ENCODE measurements at regions not wholly inside any gene's neighbourhood (a gene's known extent, or its start where the extent isn't known, plus 50 kb on each side); places are given as distances from the start of the nearest gene placed in this dataset.

- Histone ChIP-seq H3K4me1 (ENCODE audit: control insufficient read depth in 1 of 2, insufficient read depth in 2 of 2, low read length in 2 of 2) (no peaks in the 10 kb centered on the region), H3K36me3 (ENCODE audit: control insufficient read depth in 1 of 2, insufficient read depth in 2 of 2, low read length in 2 of 2) (no peaks in the 10 kb centered on the region), H3K27ac (ENCODE audit: low read length) (no peak overlapping the region), H3K27me3 (ENCODE audit: low read depth, low read length) (no peaks in the 10 kb centered on the region), H3K4me3 (ENCODE audit: low read depth in 1 of 2, low read length in 2 of 2) (no peak overlapping the region), H3K9me3 (ENCODE audit: control insufficient read depth in 1 of 2, low read length in 2 of 2) (peaks cover 0 to 5% of the 10 kb centered on the region in 2 donors)
Measured at GRCh38 chr3:107289354-107289753, 87.9 kb upstream of the CCDC54 start.

DNA sequence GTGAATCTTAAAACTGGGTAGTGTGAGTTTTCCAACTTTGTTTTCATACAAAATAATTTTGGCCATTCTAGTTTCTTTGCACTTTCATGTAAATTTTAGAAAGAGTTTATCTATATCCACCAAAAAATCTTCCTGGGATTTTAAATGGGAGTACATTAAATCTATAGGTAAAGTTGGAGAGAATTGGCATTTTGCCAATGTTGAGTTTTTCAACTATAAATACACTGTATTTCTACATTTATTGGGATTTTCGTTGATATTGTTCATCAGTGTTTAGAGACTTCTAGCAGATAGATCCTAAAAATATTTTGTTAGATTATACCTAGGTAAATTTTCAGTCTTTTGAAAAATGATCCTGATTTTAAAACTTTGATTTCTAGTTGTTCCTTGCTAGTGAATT, 83.1 kb upstream of the CCDC54 start:
- H3K27me3 ChIP-seq (ENCODE audit: low read depth, low read length): no peaks in the 10 kb centered on the region
- H3K4me1 ChIP-seq (ENCODE audit: control insufficient read depth in 1 of 2, insufficient read depth in 2 of 2, low read length in 2 of 2): no peaks in the 10 kb centered on the region
- peaks cover 0 to 13% of the 10 kb centered on the region in 2 donors for H3K9me3 ChIP-seq (ENCODE audit: control insufficient read depth in 1 of 2, low read length in 2 of 2)
- H3K4me3 ChIP-seq (ENCODE audit: low read depth in 1 of 2, low read length in 2 of 2): no peak overlapping the region
- no peak overlapping the region for H3K27ac ChIP-seq (ENCODE audit: low read length)
- H3K36me3 ChIP-seq (ENCODE audit: control insufficient read depth in 1 of 2, insufficient read depth in 2 of 2, low read length in 2 of 2): no peaks in the 10 kb centered on the region

DNA sequence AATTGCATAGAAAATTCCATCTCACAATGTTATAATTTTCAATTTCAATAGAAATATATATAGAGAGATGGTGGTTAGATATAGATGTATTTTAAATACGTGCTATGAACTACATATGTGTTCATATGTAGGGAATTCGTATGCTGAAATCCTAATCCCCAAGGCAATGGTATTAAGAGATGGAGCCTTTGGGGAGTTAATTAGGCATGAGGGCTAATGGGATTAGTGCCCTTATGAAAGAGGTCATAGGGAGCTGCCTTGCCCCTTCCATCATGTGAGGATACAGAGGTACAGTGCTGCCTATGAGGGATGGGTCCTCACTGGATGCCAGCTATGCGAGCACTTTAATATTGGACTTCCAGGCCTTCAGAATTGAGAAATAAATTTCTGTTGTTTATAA, 79.6 kb upstream of the CCDC54 start:
- Histone ChIP-seq H3K9me3 (ENCODE audit: control insufficient read depth in 1 of 2, low read length in 2 of 2) (peaks cover 0 to 8% of the 10 kb centered on the region in 2 donors), H3K27me3 (ENCODE audit: low read depth, low read length) (no peaks in the 10 kb centered on the region), H3K4me3 (ENCODE audit: low read depth in 1 of 2, low read length in 2 of 2) (no peak overlapping the region), H3K27ac (ENCODE audit: low read length) (no peak overlapping the region), H3K36me3 (ENCODE audit: control insufficient read depth in 1 of 2, insufficient read depth in 2 of 2, low read length in 2 of 2) (no peaks in the 10 kb centered on the region), H3K4me1 (ENCODE audit: control insufficient read depth in 1 of 2, insufficient read depth in 2 of 2, low read length in 2 of 2) (no peaks in the 10 kb centered on the region)

DNA sequence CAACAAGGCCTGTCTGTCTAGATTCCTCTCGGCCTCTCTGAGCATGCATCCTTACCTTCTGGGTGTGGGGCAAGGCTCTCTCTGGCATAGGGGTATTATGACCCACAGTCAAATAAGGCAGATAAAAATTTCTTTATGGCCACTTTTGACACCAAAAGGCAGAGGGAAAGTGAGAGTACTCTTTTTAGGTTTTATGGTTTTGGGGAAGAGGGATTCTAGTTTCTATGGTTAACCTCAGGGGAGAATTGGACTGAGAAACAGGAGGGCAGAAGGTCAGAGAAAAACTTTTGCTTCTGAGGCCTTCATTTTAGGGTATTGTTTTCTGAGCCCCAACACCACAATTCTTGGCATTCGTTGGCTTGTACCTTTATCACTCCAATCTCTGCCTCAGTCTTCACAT, 70.0 kb upstream of the CCDC54 start:
- no peak overlapping the region for H3K4me3 ChIP-seq (ENCODE audit: low read depth in 1 of 2, low read length in 2 of 2)
- H3K9me3 ChIP-seq (ENCODE audit: control insufficient read depth in 1 of 2, low read length in 2 of 2): no peaks in the 10 kb centered on the region
- H3K4me1 ChIP-seq (ENCODE audit: control insufficient read depth in 1 of 2, insufficient read depth in 2 of 2, low read length in 2 of 2): no peaks in the 10 kb centered on the region
- H3K27me3 ChIP-seq (ENCODE audit: low read depth, low read length): no peaks in the 10 kb centered on the region
- H3K36me3 ChIP-seq (ENCODE audit: control insufficient read depth in 1 of 2, insufficient read depth in 2 of 2, low read length in 2 of 2): no peaks in the 10 kb centered on the region
- H3K27ac ChIP-seq (ENCODE audit: low read length): no peak overlapping the region

GRCh38 chr3:107308716-107309115, 68.5 kb upstream of the CCDC54 start:
- Histone ChIP-seq H3K27me3 (ENCODE audit: low read depth, low read length) (no peaks in the 10 kb centered on the region), H3K27ac (ENCODE audit: low read length) (no peak overlapping the region), H3K9me3 (ENCODE audit: control insufficient read depth in 1 of 2, low read length in 2 of 2) (no peaks in the 10 kb centered on the region), H3K4me3 (ENCODE audit: low read depth in 1 of 2, low read length in 2 of 2) (no peak overlapping the region), H3K36me3 (ENCODE audit: control insufficient read depth in 1 of 2, insufficient read depth in 2 of 2, low read length in 2 of 2) (no peaks in the 10 kb centered on the region), H3K4me1 (ENCODE audit: control insufficient read depth in 1 of 2, insufficient read depth in 2 of 2, low read length in 2 of 2) (no peaks in the 10 kb centered on the region)

DNA sequence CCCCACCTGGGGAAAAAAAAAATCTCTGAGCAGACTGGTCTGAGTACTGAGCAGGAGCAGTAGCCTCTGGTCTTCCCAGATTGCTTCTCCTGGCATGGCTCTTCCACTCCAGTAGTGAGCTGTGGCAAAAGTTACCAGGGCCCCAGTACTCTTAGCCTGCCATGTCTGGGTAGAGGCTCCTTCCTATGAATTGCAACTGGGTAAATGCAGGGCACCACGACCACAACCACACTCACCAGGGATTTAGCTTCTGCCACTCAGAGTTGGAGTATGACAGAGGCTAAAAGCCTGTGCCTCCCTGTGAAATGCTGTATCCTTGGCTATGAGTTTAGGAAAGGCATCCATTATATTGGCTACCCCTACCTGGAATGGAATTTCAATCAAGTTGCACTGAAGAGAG, 67.9 kb upstream of the CCDC54 start:
- Histone ChIP-seq H3K4me1 (ENCODE audit: control insufficient read depth in 1 of 2, insufficient read depth in 2 of 2, low read length in 2 of 2) (no peaks in the 10 kb centered on the region), H3K36me3 (ENCODE audit: control insufficient read depth in 1 of 2, insufficient read depth in 2 of 2, low read length in 2 of 2) (no peaks in the 10 kb centered on the region), H3K9me3 (ENCODE audit: control insufficient read depth in 1 of 2, low read length in 2 of 2) (no peaks in the 10 kb centered on the region), H3K4me3 (ENCODE audit: low read depth in 1 of 2, low read length in 2 of 2) (no peak overlapping the region), H3K27me3 (ENCODE audit: low read depth, low read length) (no peaks in the 10 kb centered on the region), H3K27ac (ENCODE audit: low read length) (no peak overlapping the region)

DNA sequence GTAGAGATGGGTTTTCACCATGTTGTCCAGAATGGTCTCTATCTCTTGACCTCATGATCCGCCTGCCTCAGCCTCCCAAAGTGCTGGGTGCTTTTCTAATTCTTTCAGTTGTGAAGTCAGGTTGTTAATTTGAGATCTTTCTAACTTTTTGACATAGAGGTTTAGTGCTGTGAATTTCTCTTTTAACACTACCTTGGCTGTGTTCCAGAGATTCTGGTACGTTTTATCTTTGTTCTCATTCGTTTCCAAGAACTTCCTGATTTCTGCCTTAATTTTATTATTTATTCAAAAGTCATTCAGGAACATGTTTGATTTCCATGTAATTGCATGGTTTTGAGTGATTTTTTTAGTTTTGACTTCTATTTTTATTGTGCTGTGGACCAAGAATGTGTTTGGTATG, 63.5 kb upstream of the CCDC54 start:
- Histone ChIP-seq H3K27me3 (ENCODE audit: low read depth, low read length) (no peaks in the 10 kb centered on the region), H3K36me3 (ENCODE audit: control insufficient read depth in 1 of 2, insufficient read depth in 2 of 2, low read length in 2 of 2) (no peaks in the 10 kb centered on the region), H3K9me3 (ENCODE audit: control insufficient read depth in 1 of 2, low read length in 2 of 2) (no peaks in the 10 kb centered on the region), H3K27ac (ENCODE audit: low read length) (no peak overlapping the region), H3K4me1 (ENCODE audit: control insufficient read depth in 1 of 2, insufficient read depth in 2 of 2, low read length in 2 of 2) (no peaks in the 10 kb centered on the region), H3K4me3 (ENCODE audit: low read depth in 1 of 2, low read length in 2 of 2) (no peak overlapping the region)

- no peaks in the 10 kb centered on the region for H3K9me3 ChIP-seq (ENCODE audit: control insufficient read depth in 1 of 2, low read length in 2 of 2)
- H3K4me1 ChIP-seq (ENCODE audit: control insufficient read depth in 1 of 2, insufficient read depth in 2 of 2, low read length in 2 of 2): no peaks in the 10 kb centered on the region
- no peaks in the 10 kb centered on the region for H3K27me3 ChIP-seq (ENCODE audit: low read depth, low read length)
- H3K36me3 ChIP-seq (ENCODE audit: control insufficient read depth in 1 of 2, insufficient read depth in 2 of 2, low read length in 2 of 2): no peaks in the 10 kb centered on the region
- no peak overlapping the region for H3K27ac ChIP-seq (ENCODE audit: low read length)
- no peak overlapping the region for H3K4me3 ChIP-seq (ENCODE audit: low read depth in 1 of 2, low read length in 2 of 2)
Measured at GRCh38 chr3:107315141-107315540, 62.1 kb upstream of the CCDC54 start.

DNA sequence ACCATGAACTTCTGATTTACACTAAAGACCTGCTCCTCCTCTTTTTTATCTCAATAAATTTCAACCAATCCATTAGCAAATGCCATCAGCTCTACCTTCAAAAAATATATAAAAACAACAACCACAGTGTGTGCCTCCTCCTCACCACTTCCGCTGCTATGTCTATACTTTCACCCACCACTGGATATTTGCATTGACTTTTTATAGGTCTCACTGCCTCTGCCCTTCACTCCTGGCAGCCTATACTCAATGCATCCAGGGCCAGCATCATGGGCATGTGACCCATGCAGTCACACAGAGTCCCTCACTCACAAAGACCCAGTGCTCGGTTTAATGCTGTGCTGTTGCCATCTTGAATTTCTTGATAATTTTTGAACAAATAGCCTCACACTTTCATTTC, 53.5 kb upstream of the CCDC54 start:
- H3K9me3 ChIP-seq (ENCODE audit: control insufficient read depth in 1 of 2, low read length in 2 of 2): no peaks in the 10 kb centered on the region
- no peak overlapping the region for H3K27ac ChIP-seq (ENCODE audit: low read length)
- no peaks in the 10 kb centered on the region for H3K27me3 ChIP-seq (ENCODE audit: low read depth, low read length)
- no peak overlapping the region for H3K4me3 ChIP-seq (ENCODE audit: low read depth in 1 of 2, low read length in 2 of 2)
- H3K4me1 ChIP-seq (ENCODE audit: control insufficient read depth in 1 of 2, insufficient read depth in 2 of 2, low read length in 2 of 2): no peaks in the 10 kb centered on the region
- H3K36me3 ChIP-seq (ENCODE audit: control insufficient read depth in 1 of 2, insufficient read depth in 2 of 2, low read length in 2 of 2): peaks cover 0 to 5% of the 10 kb centered on the region in 2 donors

DNA sequence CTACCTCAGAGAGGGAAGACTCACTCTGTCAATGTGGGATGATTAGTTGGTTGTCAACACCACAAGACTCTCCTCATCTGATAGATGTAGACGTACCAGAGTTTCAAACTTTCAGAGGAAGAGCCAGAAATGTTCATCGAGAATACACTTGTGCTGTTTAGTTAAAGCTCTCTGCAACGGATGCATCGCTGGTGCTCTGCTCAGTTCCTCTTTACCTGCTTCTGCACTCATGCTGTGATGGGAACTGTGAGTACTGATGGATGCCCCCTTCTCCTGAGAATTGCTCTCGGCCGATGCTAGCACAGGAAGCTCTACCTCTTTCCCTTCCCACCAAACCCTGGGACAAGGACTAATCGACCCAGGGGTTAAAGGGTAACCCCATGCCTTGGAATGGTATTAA, 51.8 kb upstream of the CCDC54 start:
- H3K4me3 ChIP-seq (ENCODE audit: low read depth in 1 of 2, low read length in 2 of 2): no peak overlapping the region
- no peaks in the 10 kb centered on the region for H3K27me3 ChIP-seq (ENCODE audit: low read depth, low read length)
- no peaks in the 10 kb centered on the region for H3K9me3 ChIP-seq (ENCODE audit: control insufficient read depth in 1 of 2, low read length in 2 of 2)
- peaks cover 0 to 5% of the 10 kb centered on the region in 2 donors for H3K36me3 ChIP-seq (ENCODE audit: control insufficient read depth in 1 of 2, insufficient read depth in 2 of 2, low read length in 2 of 2)
- H3K4me1 ChIP-seq (ENCODE audit: control insufficient read depth in 1 of 2, insufficient read depth in 2 of 2, low read length in 2 of 2): no peaks in the 10 kb centered on the region
- no peak overlapping the region for H3K27ac ChIP-seq (ENCODE audit: low read length)
